Endothelial cell (in vitro differentiated cells): ENCODE measurements at regions not wholly inside any gene's neighbourhood (a gene's known extent, or its start where the extent isn't known, plus 50 kb on each side); places are given as distances from the start of the nearest gene placed in this dataset.

Experiments
- DNase-seq: peaks from one replicate; pipeline ENCODE4 v3.0.0; 2021; ENCODE audit warnings: low spot score
- H3K27ac Mint-ChIP-seq: one replicate; pipeline ENCODE4 v1.8.0; 2021; ENCODE audit warnings: mixed read lengths, inconsistent platforms; ENCODE audit not compliant: unreplicated experiment
- H3K27me3 Mint-ChIP-seq: one replicate; pipeline ENCODE4 v1.8.0; 2021; ENCODE audit warnings: mild to moderate bottlenecking, moderate library complexity, mixed read lengths, inconsistent platforms; ENCODE audit not compliant: unreplicated experiment
- H3K36me3 Mint-ChIP-seq: one replicate; pipeline ENCODE4 v1.8.0; 2021; ENCODE audit warnings: mild to moderate bottlenecking, low read depth, mixed read lengths, inconsistent platforms; ENCODE audit not compliant: unreplicated experiment
- H3K4me1 Mint-ChIP-seq: one replicate; pipeline ENCODE4 v1.8.0; 2021; ENCODE audit warnings: mild to moderate bottlenecking, mixed read lengths, inconsistent platforms; ENCODE audit not compliant: unreplicated experiment
- H3K4me3 Mint-ChIP-seq: one replicate; pipeline ENCODE4 v1.8.0; 2021; ENCODE audit warnings: mild to moderate bottlenecking, mixed read lengths, inconsistent platforms; ENCODE audit not compliant: unreplicated experiment
- H3K9me3 Mint-ChIP-seq: one replicate; pipeline ENCODE4 v1.8.0; 2021; ENCODE audit warnings: mixed read lengths, inconsistent platforms; ENCODE audit not compliant: unreplicated experiment
- TF ChIP-seq, protein P1 (sequence below): fragments of 200-600 bp; sonication (generic); IDR thresholded peaks from one replicate; pipeline ENCODE4 v1.5.0; 2021; ENCODE audit warnings: antibody characterized with exemption; ENCODE audit not compliant: unreplicated experiment

DNA sequence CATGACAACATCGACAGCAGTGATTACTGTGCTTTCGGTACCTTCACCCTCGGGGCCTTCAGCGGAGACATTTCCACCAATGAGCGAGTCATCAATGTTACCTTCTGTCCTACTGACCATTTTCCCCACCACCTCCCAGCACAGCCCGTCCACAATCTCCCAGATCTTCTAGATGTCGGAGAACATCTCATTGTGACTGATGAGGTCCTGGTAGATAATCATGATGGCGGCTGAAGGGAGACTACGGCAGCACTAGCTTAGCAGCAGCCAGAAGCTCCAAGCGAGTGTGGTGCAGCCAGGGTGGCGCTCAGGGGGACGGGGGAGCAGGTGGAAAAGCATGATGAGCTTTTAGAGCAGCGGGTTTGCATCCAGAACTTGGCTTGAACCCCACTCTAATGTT is 379.0 kb downstream of the TLR4 start:
- no peak overlapping the region for H3K4me3 Mint-ChIP-seq
- H3K36me3 Mint-ChIP-seq = no peaks in the 10 kb centered on the region
- no peak overlapping the region for H3K27ac Mint-ChIP-seq
- H3K27me3 Mint-ChIP-seq = no peaks in the 10 kb centered on the region
- DNase-seq = no peak
- H3K4me1 Mint-ChIP-seq = no peaks in the 10 kb centered on the region
- TF ChIP-seq, protein P1, sequence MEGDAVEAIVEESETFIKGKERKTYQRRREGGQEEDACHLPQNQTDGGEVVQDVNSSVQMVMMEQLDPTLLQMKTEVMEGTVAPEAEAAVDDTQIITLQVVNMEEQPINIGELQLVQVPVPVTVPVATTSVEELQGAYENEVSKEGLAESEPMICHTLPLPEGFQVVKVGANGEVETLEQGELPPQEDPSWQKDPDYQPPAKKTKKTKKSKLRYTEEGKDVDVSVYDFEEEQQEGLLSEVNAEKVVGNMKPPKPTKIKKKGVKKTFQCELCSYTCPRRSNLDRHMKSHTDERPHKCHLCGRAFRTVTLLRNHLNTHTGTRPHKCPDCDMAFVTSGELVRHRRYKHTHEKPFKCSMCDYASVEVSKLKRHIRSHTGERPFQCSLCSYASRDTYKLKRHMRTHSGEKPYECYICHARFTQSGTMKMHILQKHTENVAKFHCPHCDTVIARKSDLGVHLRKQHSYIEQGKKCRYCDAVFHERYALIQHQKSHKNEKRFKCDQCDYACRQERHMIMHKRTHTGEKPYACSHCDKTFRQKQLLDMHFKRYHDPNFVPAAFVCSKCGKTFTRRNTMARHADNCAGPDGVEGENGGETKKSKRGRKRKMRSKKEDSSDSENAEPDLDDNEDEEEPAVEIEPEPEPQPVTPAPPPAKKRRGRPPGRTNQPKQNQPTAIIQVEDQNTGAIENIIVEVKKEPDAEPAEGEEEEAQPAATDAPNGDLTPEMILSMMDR = no peak
- no peaks in the 10 kb centered on the region for H3K9me3 Mint-ChIP-seq

- Mint-ChIP-seq H3K27ac (no peak overlapping the region), H3K4me1 (no peaks in the 10 kb centered on the region), H3K9me3 (peaks cover 5% of the 10 kb centered on the region), H3K27me3 (no peaks in the 10 kb centered on the region), H3K36me3 (no peaks in the 10 kb centered on the region), H3K4me3 (no peak overlapping the region)
- TF ChIP-seq, protein P1 = no peak
- DNase-seq = no peak
Measured at GRCh38 chr9:118088090-118088489, 383.9 kb downstream of the TLR4 start.

GRCh38 chr9:118091226-118091625 is 387.0 kb downstream of the TLR4 start:
- H3K4me1 Mint-ChIP-seq = no peaks in the 10 kb centered on the region
- H3K9me3 Mint-ChIP-seq = peaks cover 5% of the 10 kb centered on the region
- no peaks in the 10 kb centered on the region for H3K27me3 Mint-ChIP-seq
- no peaks in the 10 kb centered on the region for H3K36me3 Mint-ChIP-seq
- H3K27ac Mint-ChIP-seq = no peak overlapping the region
- H3K4me3 Mint-ChIP-seq = no peak overlapping the region
- TF ChIP-seq, protein P1 = no peak
- no peak for DNase-seq

- H3K27me3 Mint-ChIP-seq = no peaks in the 10 kb centered on the region
Measured at GRCh38 chr9:118091711-118092500, 387.7 kb downstream of the TLR4 start.

DNA sequence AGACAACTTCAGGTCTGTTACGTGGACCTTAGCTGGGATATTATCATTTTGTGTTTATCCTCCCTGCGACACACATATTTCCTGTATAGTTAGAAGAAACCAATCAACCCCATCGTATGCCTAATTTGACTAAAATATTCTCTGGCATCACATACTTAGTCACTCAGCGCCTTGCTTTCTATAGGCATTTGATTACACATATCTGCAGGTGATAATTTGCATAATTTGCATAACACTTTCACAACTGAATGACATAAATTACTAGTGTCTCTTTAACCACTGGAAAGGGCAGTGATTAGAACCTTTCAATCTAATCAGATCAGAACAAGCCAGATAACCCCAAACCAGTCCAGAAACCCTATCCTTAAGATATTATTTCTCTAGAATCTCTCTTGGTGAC is 390.2 kb downstream of the TLR4 start:
- H3K4me1 Mint-ChIP-seq = no peaks in the 10 kb centered on the region
- no peaks in the 10 kb centered on the region for H3K27me3 Mint-ChIP-seq
- no peak overlapping the region for H3K27ac Mint-ChIP-seq
- H3K9me3 Mint-ChIP-seq = no peaks in the 10 kb centered on the region
- TF ChIP-seq, protein P1 = no peak
- no peaks in the 10 kb centered on the region for H3K36me3 Mint-ChIP-seq
- H3K4me3 Mint-ChIP-seq = no peak overlapping the region
- no peak for DNase-seq

More at GRCh38 chr9:118091711-118092500, 387.7 kb downstream of the TLR4 start:
- Mint-ChIP-seq H3K36me3 (no peaks in the 10 kb centered on the region), H3K4me3 (no peak overlapping the region), H3K27ac (no peak overlapping the region), H3K9me3 (peaks cover 5% of the 10 kb centered on the region), H3K4me1 (no peaks in the 10 kb centered on the region)
- no peak for DNase-seq
- TF ChIP-seq, protein P1 = no peak
